ENCODE measurements at regions not wholly inside any gene's neighbourhood (a gene's known extent, or its start where the extent isn't known, plus 50 kb on each side); places are given as distances from the start of the nearest gene placed in this dataset.
A peak's percentile ranks its signal among the peaks of the same experiment; 100 is the strongest.

DNA sequence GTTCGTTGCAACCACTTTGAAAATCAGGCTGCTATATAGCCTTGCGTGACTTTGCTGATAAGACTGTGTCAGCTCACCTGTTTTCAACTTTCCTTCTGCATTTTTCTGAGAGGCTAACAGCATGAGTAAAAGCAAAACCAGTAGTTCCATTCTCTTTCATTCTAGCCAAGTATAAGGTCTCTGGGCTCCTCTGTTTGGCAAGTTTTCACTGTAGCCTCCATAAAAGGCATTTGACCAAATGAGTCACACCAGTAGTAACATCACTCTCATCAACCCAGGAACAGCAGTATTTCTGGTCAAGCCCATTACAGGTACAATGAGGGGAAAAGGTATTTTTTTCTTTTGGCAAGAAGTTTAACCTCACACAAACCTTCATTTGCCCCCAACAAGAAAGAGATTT, 1149.8 kb upstream of the MIR17HG start:
- WGBS, 2 donors, result 51 to 67% methylated on average over 2 of the region's 2 CpGs
- no peak overlapping the region for H3K4me3 ChIP-seq
- no peaks in the 10 kb centered on the region for H3K36me3 ChIP-seq
- TF ChIP-seq EP300 (IDR thresholded peaks at IDR 0.05), result no peak
- TF ChIP-seq POLR2AphosphoS5 (IDR thresholded peaks at IDR 0.05), result no peak
- no peak for TF ChIP-seq POLR2A (IDR thresholded peaks at IDR 0.05)
- DNase-seq, result no peak
- no peaks in the 10 kb centered on the region for H3K27me3 ChIP-seq
- intact Hi-C loops (cut with DNase I), result no loop called here
- H3K27ac ChIP-seq, result no peak overlapping the region
- H3K9me3 ChIP-seq, result no peaks in the 10 kb centered on the region
- peaks cover 0 to 17% (median 9%) of the 10 kb centered on the region in 4 donors for H3K4me1 ChIP-seq

DNA sequence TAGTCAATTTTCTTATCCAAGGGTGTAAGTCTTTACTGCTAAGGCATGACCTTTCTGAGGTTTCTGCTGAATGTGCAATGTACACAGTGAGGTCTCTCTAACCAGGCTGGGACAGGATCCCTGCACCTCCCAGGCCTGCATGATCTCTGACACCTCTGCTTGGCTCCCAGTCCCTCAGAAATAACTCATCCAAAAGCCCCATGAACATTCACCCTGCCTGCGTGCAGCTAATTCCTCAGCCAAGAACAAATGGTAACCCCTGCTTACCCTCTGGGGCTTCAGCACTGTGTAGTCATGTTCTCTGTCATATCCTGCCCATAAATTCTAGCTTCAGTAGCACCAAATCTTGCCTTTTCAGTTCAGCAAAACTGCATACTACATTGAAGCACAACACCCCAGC, 1146.3 kb upstream of the MIR17HG start:
- intact Hi-C loops (cut with DNase I), result no loop called here
- Histone ChIP-seq H3K27ac (peak overlapping the region in 1 of 4 donors; percentile 38), H3K9me3 (no peaks in the 10 kb centered on the region), H3K4me1 (peaks cover 0 to 17% (median 9%) of the 10 kb centered on the region in 4 donors), H3K27me3 (no peaks in the 10 kb centered on the region), H3K36me3 (no peaks in the 10 kb centered on the region), H3K4me3 (no peak overlapping the region)
- WGBS, 2 donors, result 68 to 79% methylated on average over 1 of the region's 1 CpG
- TF ChIP-seq EP300 (IDR thresholded peaks at IDR 0.05) (no peak), POLR2A (IDR thresholded peaks at IDR 0.05) (no peak), POLR2AphosphoS5 (IDR thresholded peaks at IDR 0.05) (no peak)
- TF ChIP-seq, protein P1, sequence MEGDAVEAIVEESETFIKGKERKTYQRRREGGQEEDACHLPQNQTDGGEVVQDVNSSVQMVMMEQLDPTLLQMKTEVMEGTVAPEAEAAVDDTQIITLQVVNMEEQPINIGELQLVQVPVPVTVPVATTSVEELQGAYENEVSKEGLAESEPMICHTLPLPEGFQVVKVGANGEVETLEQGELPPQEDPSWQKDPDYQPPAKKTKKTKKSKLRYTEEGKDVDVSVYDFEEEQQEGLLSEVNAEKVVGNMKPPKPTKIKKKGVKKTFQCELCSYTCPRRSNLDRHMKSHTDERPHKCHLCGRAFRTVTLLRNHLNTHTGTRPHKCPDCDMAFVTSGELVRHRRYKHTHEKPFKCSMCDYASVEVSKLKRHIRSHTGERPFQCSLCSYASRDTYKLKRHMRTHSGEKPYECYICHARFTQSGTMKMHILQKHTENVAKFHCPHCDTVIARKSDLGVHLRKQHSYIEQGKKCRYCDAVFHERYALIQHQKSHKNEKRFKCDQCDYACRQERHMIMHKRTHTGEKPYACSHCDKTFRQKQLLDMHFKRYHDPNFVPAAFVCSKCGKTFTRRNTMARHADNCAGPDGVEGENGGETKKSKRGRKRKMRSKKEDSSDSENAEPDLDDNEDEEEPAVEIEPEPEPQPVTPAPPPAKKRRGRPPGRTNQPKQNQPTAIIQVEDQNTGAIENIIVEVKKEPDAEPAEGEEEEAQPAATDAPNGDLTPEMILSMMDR (IDR thresholded peaks at IDR 0.05), result no peak
- DNase-seq, result no peak

DNA sequence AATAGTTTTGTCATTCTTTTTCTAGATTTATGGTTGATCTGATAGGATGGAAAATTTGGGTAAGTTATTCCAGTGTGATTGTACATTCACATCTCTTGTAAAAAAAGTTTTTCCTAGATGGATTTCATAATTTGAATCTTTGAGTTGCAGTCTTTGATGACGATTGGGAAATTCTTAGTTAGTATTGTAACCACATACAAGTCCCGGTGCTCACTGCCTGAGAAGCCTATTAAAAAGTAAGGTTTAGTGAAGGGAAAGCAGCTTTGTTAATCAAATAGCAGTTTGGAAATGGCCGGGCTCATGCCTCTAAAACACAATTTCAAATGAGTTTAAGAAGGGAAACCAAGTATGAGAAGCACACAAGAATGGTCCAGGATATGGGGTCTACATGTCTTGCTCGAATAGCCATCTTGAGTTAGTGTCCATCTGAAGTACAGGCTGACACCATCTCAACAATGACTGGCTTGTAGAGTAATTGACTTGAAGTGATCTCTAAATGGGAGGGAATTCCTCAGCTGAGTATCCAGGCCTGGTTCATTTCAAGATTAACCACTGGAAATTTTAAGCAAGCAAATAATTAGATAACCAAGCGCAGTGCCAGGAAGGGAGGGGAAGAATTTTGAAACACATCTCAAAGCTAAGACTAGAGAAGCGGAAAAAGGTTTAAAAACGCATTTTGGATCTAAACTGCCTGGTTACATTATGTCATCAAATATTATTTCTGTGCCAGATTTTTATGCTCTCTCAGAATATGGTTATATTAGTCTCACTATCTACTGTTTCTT, 1145.6 kb upstream of the MIR17HG start:
- WGBS, 2 donors, result 63 to 67% methylated on average over 7 of the region's 7 CpGs
- no peak for DNase-seq
- peak overlapping the region in 1 of 4 donors; percentile 38 for H3K27ac ChIP-seq
- no peak overlapping the region for H3K4me3 ChIP-seq
- peaks cover 0 to 17% (median 9%) of the 10 kb centered on the region in 4 donors for H3K4me1 ChIP-seq
- no peaks in the 10 kb centered on the region for H3K27me3 ChIP-seq
- H3K9me3 ChIP-seq, result no peaks in the 10 kb centered on the region
- no peak for TF ChIP-seq POLR2A (IDR thresholded peaks at IDR 0.05)
- TF ChIP-seq POLR2AphosphoS5 (IDR thresholded peaks at IDR 0.05), result no peak
- TF ChIP-seq EP300 (IDR thresholded peaks at IDR 0.05), result no peak
- TF ChIP-seq, protein P1 (IDR thresholded peaks at IDR 0.05), result no peak
- H3K36me3 ChIP-seq, result no peaks in the 10 kb centered on the region
- intact Hi-C loops (cut with DNase I), result no loop called here

DNA sequence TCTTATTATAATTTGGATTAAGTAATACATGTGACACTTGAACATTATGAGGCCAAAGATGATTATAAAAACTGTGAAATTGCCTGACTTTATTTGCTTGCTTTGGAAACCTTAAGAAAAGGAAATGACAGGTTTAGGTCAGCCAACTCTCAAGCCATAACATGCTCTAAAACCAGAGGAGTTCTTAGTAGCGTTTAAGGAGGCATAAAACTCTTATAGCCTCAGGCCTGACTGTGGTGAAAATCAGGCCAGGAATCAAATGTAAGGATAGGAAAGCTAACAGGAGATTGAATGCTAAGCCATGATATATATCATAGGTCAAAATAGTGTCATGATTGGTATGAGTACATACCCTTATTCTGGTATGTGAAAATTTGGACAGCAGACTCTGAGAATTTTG, 1142.4 kb upstream of the MIR17HG start:
- Histone ChIP-seq H3K36me3 (no peaks in the 10 kb centered on the region), H3K4me1 (peaks cover 0 to 17% (median 9%) of the 10 kb centered on the region in 4 donors), H3K4me3 (no peak overlapping the region), H3K27ac (no peak overlapping the region), H3K27me3 (no peaks in the 10 kb centered on the region), H3K9me3 (peaks cover 0 to 3% (median 0%) of the 10 kb centered on the region in 4 donors)
- DNase-seq, result no peak
- WGBS, 2 donors, result 41 to 67% methylated on average over 1 of the region's 1 CpG
- intact Hi-C loops (cut with DNase I), result no loop called here
- TF ChIP-seq POLR2A (IDR thresholded peaks at IDR 0.05), result no peak
- TF ChIP-seq EP300 (IDR thresholded peaks at IDR 0.05), result no peak
- TF ChIP-seq, protein P1 (IDR thresholded peaks at IDR 0.05), result no peak
- no peak for TF ChIP-seq POLR2AphosphoS5 (IDR thresholded peaks at IDR 0.05)

DNA sequence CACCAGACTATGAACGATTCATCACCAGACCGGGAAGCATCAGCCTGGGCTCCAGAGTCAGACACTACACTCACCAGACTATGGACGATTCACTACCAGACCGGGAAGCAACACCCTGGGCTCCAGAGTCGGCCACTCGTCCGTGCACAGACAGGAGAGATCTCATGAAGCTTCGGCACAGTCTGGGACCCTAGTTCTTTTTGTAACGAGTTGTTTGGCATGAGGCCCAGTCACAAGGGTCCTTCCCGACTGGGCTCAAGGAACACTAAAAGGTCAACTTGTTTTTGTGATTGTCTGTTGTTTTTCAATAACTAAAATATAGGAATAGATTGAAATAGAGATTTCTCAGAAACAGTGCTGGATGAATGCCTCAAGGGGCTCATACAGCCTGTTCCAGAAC, 1141.6 kb upstream of the MIR17HG start:
- intact Hi-C loops (cut with DNase I), result no loop called here
- Histone ChIP-seq H3K36me3 (no peaks in the 10 kb centered on the region), H3K27me3 (no peaks in the 10 kb centered on the region), H3K4me1 (peaks cover 0 to 15% (median 9%) of the 10 kb centered on the region in 4 donors), H3K27ac (no peak overlapping the region), H3K9me3 (peaks cover 0 to 3% (median 0%) of the 10 kb centered on the region in 4 donors), H3K4me3 (no peak overlapping the region)
- 89 to 93% methylated on average over 10 of the region's 10 CpGs for WGBS, 2 donors
- no peak for DNase-seq
- TF ChIP-seq POLR2A (IDR thresholded peaks at IDR 0.05) (no peak), POLR2AphosphoS5 (IDR thresholded peaks at IDR 0.05) (no peak), EP300 (IDR thresholded peaks at IDR 0.05) (no peak)

Data from sigmoid colon (tissue), 6 donors.